Stomach (tissue), 4 donors: ENCODE measurements at regions not wholly inside any gene's neighbourhood (a gene's known extent, or its start where the extent isn't known, plus 50 kb on each side); places are given as distances from the start of the nearest gene placed in this dataset.

ENCODE experiments used
- EP300 ChIP-seq: sonication (generic); formaldehyde crosslinking; IDR thresholded peaks from one replicate; pipeline ENCODE4 v1.6.1; 2017; ENCODE audit warnings: antibody characterized with exemption
- POLR2A ChIP-seq, 4 donors: fragments of 450-650 bp; IDR thresholded peaks; one replicate each; pipeline ENCODE4 v1.6.1; 2016; ENCODE audit warnings: antibody characterized with exemption in 4 of 4, control low read depth in 2 of 4, mild to moderate bottlenecking in 1 of 4, moderate library complexity in 1 of 4
- TF ChIP-seq, protein P1 (sequence below), 7 experiments: fragments of 450-650 bp in 4 of 7; fragments of 200-600 bp in 3 of 7; sonication (generic) in 3 of 7; IDR thresholded peaks; one replicate each; pipeline ENCODE4 v1.5.1; 2016 to 2019; ENCODE audit warnings: antibody characterized with exemption in 7 of 7, control low read depth in 2 of 7, mild to moderate bottlenecking in 1 of 7

DNA sequence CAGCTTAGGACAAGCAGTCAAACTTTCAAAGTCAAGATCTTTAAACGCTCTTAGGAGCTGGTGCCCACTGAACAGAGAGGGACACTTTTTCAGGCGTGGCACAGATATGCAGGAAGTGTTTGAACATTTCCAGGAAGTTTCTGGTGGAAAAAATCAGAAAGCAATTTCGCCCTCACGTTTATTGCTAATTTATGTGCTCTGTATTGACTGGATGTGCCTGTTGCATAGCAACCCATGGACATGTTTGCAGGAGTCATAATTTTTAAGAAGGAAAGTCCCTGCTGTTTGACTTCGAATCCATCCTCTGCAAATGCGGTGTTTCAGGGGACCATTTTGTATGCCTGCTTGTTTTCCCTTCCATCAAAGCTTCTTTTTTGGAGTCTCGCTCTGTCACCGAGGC, 239.9 kb upstream of the IRF2BP2 start:
- TF ChIP-seq, protein P1, sequence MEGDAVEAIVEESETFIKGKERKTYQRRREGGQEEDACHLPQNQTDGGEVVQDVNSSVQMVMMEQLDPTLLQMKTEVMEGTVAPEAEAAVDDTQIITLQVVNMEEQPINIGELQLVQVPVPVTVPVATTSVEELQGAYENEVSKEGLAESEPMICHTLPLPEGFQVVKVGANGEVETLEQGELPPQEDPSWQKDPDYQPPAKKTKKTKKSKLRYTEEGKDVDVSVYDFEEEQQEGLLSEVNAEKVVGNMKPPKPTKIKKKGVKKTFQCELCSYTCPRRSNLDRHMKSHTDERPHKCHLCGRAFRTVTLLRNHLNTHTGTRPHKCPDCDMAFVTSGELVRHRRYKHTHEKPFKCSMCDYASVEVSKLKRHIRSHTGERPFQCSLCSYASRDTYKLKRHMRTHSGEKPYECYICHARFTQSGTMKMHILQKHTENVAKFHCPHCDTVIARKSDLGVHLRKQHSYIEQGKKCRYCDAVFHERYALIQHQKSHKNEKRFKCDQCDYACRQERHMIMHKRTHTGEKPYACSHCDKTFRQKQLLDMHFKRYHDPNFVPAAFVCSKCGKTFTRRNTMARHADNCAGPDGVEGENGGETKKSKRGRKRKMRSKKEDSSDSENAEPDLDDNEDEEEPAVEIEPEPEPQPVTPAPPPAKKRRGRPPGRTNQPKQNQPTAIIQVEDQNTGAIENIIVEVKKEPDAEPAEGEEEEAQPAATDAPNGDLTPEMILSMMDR (IDR thresholded peaks at IDR 0.05) = no peak
- TF ChIP-seq POLR2A (IDR thresholded peaks at IDR 0.05) (no peak), EP300 (no peak)
